ENCODE measurements at regions not wholly inside any gene's neighbourhood (a gene's known extent, or its start where the extent isn't known, plus 50 kb on each side); places are given as distances from the start of the nearest gene placed in this dataset.

GRCh38 chr4:89586864-89587263 lies 250.1 kb downstream of the SNCA start:
- Histone ChIP-seq H3K4me2 (ENCODE audit: insufficient read depth, insufficient read length, low read length) (no peak overlapping the region), H4K8ac (replicated peaks; ENCODE audit: insufficient read length, low read depth, low read length) (no peak overlapping the region), H2BK120ac (ENCODE audit: low read depth, low read length, poor library complexity, severe bottlenecking) (no peak overlapping the region), H3K23ac (ENCODE audit: insufficient read length, low read depth, low read length) (no peak overlapping the region), H3K14ac (ENCODE audit: insufficient read depth, low read length) (no peak overlapping the region), H2BK12ac (ENCODE audit: insufficient read length, low read depth, low read length) (no peak overlapping the region), H2AFZ (ENCODE audit: low read length) (no peak overlapping the region), H2BK5ac (ENCODE audit: insufficient read length, low read length) (no peak overlapping the region), H3K79me1 (ENCODE audit: insufficient read depth, low read depth, low read length, poor library complexity, severe bottlenecking) (no peaks in the 10 kb centered on the region), H4K20me1 (ENCODE audit: control insufficient read depth, insufficient read depth, insufficient read length) (no peaks in the 10 kb centered on the region), H3T11ph (ENCODE audit: low read length) (no peak overlapping the region), H3K23me2 (ENCODE audit: insufficient read length, low read depth, low read length, poor library complexity, severe bottlenecking) (no peaks in the 10 kb centered on the region), H2BK20ac (ENCODE audit: low read depth, low read length, poor library complexity, severe bottlenecking) (no peak overlapping the region), H4K91ac (ENCODE audit: insufficient read length, low read depth, low read length) (no peak overlapping the region), H3K56ac (ENCODE audit: insufficient read length, low read depth, low read length) (no peak overlapping the region), H3K9me3 (ENCODE audit: control insufficient read depth, low read depth, low read length) (no peaks in the 10 kb centered on the region), H3K4ac (ENCODE audit: low read depth, low read length) (no peak overlapping the region), H2AK5ac (ENCODE audit: insufficient read length, low read length) (no peak overlapping the region), H4K5ac (ENCODE audit: insufficient read length, low read depth, low read length) (no peak overlapping the region), H3K79me2 (ENCODE audit: insufficient read depth, low read length) (no peaks in the 10 kb centered on the region), H3K18ac (ENCODE audit: insufficient read length, low read depth, low read length) (no peak overlapping the region), H3K27ac (ENCODE audit: insufficient read length, low read depth, low read length) (no peak overlapping the region), H3K9ac (ENCODE audit: extremely low read depth, insufficient read length, low read length) (no peak overlapping the region), H3K4me1 (ENCODE audit: insufficient read depth, low read length) (no peaks in the 10 kb centered on the region), H3K27me3 (ENCODE audit: insufficient read depth, low read length) (peaks cover 8% of the 10 kb centered on the region; the same call in 1 of the 2 replicates), H2BK15ac (ENCODE audit: low read depth, low read length) (no peak overlapping the region)
- no peak overlapping the region for H3K27ac Mint-ChIP-seq
- no peak overlapping the region for H3K4me3 Mint-ChIP-seq
- H3K36me3 Mint-ChIP-seq (ENCODE audit: insufficient read depth in 1 of 3, low read depth in 3 of 3), result no peaks in the 10 kb centered on the region
- H3K9me3 Mint-ChIP-seq, result peaks cover 3 to 4% of the 10 kb centered on the region in 2 experiments; a peak in 4 of 5 replicates
- no peak for DNase-seq
- peaks cover 80% of the 10 kb centered on the region for H3K27me3 Mint-ChIP-seq (ENCODE audit: low read depth)
- no CpG with 5 or more reads among the region's 2 CpGs for WGBS (ENCODE audit: extremely low coverage, insufficient read length, low lambda C conversion rate)
- TF ChIP-seq CTCF (conservative IDR thresholded peaks at IDR 0.05), result peak; percentile 45; the same call in 2 of the 3 replicates
- H3K4me1 Mint-ChIP-seq, result no peaks in the 10 kb centered on the region

Measured in H9 (cell line).